ENCODE measurements at regions not wholly inside any gene's neighbourhood (a gene's known extent, or its start where the extent isn't known, plus 50 kb on each side); places are given as distances from the start of the nearest gene placed in this dataset.

DNA sequence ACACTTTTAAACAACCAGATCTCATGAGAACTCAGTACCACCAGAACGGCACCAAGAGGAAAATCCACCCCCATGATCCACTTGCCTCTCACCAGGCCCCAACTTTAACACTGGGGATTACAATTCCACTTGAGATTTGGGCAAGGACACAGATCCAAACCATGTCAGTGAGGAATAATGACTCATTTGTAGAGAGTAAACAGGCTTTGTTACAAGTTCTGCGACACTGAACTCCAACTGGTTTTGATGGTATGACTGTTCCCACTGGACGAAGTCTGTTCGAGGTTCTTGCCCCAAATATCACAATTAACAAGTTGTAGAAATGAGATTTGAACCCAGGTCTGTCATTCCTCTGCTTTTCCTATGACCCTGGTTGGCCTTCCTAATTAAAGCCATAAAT is 718.1 kb upstream of the ID2 start:
- Histone ChIP-seq H3K27me3 (ENCODE audit: control insufficient read depth in 4 of 4, insufficient read depth in 4 of 4, low read length in 3 of 4) (no peaks in the 10 kb centered on the region), H3K36me3 (ENCODE audit: control insufficient read depth in 4 of 4, insufficient read depth in 3 of 4, low read depth in 1 of 4, low read length in 3 of 4) (no peaks in the 10 kb centered on the region), H3K9ac (ENCODE audit: low read depth in 1 of 2, low read length in 2 of 2) (no peak overlapping the region), H3K9me3 (ENCODE audit: control insufficient read depth in 4 of 4, low read length in 3 of 4) (no peaks in the 10 kb centered on the region), H3K4me3 (ENCODE audit: low read depth in 1 of 3, low read length in 3 of 3) (no peak overlapping the region), H3K4me1 (ENCODE audit: control insufficient read depth in 4 of 4, insufficient read depth in 4 of 4, low read length in 3 of 4) (no peaks in the 10 kb centered on the region), H3K27ac (ENCODE audit: low read depth in 1 of 2, low read length in 2 of 2) (no peak overlapping the region)
- 96% methylated on average over 4 of the region's 4 CpGs for WGBS
- TF ChIP-seq RAD21 (IDR thresholded peaks at IDR 0.05) (no peak), EGR1 (IDR thresholded peaks at IDR 0.05; ENCODE audit: low read depth in 2 of 2) (no peak), JUND (IDR thresholded peaks at IDR 0.05) (no peak), GABPA (IDR thresholded peaks at IDR 0.05 in 1 of 2, conservative IDR thresholded peaks at IDR 0.05 in 1 of 2) (no peak), SP1 (IDR thresholded peaks at IDR 0.05) (no peak), TAF1 (conservative IDR thresholded peaks at IDR 0.05) (no peak)
- DNase-seq (ENCODE audit: low spot score) = no peak

GRCh38 chr2:7966032-7966431 is 715.8 kb upstream of the ID2 start:
- H3K9me3 ChIP-seq (ENCODE audit: control insufficient read depth in 4 of 4, low read length in 3 of 4) = no peaks in the 10 kb centered on the region
- no peak for TF ChIP-seq EGR1 (IDR thresholded peaks at IDR 0.05; ENCODE audit: low read depth in 2 of 2)
- TF ChIP-seq, protein P1, sequence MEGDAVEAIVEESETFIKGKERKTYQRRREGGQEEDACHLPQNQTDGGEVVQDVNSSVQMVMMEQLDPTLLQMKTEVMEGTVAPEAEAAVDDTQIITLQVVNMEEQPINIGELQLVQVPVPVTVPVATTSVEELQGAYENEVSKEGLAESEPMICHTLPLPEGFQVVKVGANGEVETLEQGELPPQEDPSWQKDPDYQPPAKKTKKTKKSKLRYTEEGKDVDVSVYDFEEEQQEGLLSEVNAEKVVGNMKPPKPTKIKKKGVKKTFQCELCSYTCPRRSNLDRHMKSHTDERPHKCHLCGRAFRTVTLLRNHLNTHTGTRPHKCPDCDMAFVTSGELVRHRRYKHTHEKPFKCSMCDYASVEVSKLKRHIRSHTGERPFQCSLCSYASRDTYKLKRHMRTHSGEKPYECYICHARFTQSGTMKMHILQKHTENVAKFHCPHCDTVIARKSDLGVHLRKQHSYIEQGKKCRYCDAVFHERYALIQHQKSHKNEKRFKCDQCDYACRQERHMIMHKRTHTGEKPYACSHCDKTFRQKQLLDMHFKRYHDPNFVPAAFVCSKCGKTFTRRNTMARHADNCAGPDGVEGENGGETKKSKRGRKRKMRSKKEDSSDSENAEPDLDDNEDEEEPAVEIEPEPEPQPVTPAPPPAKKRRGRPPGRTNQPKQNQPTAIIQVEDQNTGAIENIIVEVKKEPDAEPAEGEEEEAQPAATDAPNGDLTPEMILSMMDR (IDR thresholded peaks at IDR 0.05; ENCODE audit: low read depth, low read length, missing input control) = no peak
- no peak for TF ChIP-seq HNF4A (conservative IDR thresholded peaks at IDR 0.05)
- TF ChIP-seq, protein P2, sequence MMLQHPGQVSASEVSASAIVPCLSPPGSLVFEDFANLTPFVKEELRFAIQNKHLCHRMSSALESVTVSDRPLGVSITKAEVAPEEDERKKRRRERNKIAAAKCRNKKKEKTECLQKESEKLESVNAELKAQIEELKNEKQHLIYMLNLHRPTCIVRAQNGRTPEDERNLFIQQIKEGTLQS (IDR thresholded peaks at IDR 0.05) = no peak
- no peak for TF ChIP-seq RAD21 (IDR thresholded peaks at IDR 0.05)
- TF ChIP-seq ZBTB33 (IDR thresholded peaks at IDR 0.05) = no peak
- TF ChIP-seq JUND (IDR thresholded peaks at IDR 0.05) = no peak
- TF ChIP-seq GABPA (IDR thresholded peaks at IDR 0.05 in 1 of 2, conservative IDR thresholded peaks at IDR 0.05 in 1 of 2) = no peak
- TF ChIP-seq FOXA1 (IDR thresholded peaks at IDR 0.05) = no peak
- no peak for TF ChIP-seq TAF1 (conservative IDR thresholded peaks at IDR 0.05)
- TF ChIP-seq FOXA2 (IDR thresholded peaks at IDR 0.05) = no peak
- TF ChIP-seq HNF4G (IDR thresholded peaks at IDR 0.05) = no peak
- no peak for TF ChIP-seq RXRA (IDR thresholded peaks at IDR 0.05)
- no peak for TF ChIP-seq SP1 (IDR thresholded peaks at IDR 0.05)
- TF ChIP-seq REST (IDR thresholded peaks at IDR 0.05) = no peak
- no peak for TF ChIP-seq NR2F2 (IDR thresholded peaks at IDR 0.05)
- TF ChIP-seq YY1 (IDR thresholded peaks at IDR 0.05) = no peak
- no peak for TF ChIP-seq MAX (IDR thresholded peaks at IDR 0.05)
- H3K9ac ChIP-seq (ENCODE audit: low read depth in 1 of 2, low read length in 2 of 2) = no peak overlapping the region
- no peak overlapping the region for H3K27ac ChIP-seq (ENCODE audit: low read depth in 1 of 2, low read length in 2 of 2)
- no peaks in the 10 kb centered on the region for H3K36me3 ChIP-seq (ENCODE audit: control insufficient read depth in 4 of 4, insufficient read depth in 3 of 4, low read depth in 1 of 4, low read length in 3 of 4)
- no peaks in the 10 kb centered on the region for H3K27me3 ChIP-seq (ENCODE audit: control insufficient read depth in 4 of 4, insufficient read depth in 4 of 4, low read length in 3 of 4)
- H3K4me1 ChIP-seq (ENCODE audit: control insufficient read depth in 4 of 4, insufficient read depth in 4 of 4, low read length in 3 of 4) = no peaks in the 10 kb centered on the region
- no peak for DNase-seq (ENCODE audit: low spot score)
- 68% methylated on average over 3 of the region's 3 CpGs for WGBS
- H3K4me3 ChIP-seq (ENCODE audit: low read depth in 1 of 3, low read length in 3 of 3) = no peak overlapping the region
